MM.1S (cell line): ENCODE measurements at regions not wholly inside any gene's neighbourhood (a gene's known extent, or its start where the extent isn't known, plus 50 kb on each side); places are given as distances from the start of the nearest gene placed in this dataset.

Source experiments
- DNase-seq: peaks from one replicate; pipeline ENCODE4 v3.0.0-alpha.2; 2015
- H2AFZ ChIP-seq: fragments of 300-600 bp; sonication (generic); 2 replicates; pipeline ENCODE4 v1.6.0; 2016; ENCODE audit warnings: antibody characterized with exemption, low read length
- H3F3A ChIP-seq: fragments of 300-600 bp; sonication (generic); 2 replicates; pipeline ENCODE4 v1.6.1; 2016; ENCODE audit warnings: mild to moderate bottlenecking, antibody characterized with exemption, low read length, moderate library complexity, mixed read lengths; ENCODE audit not compliant: insufficient read depth
- H3K27ac ChIP-seq: fragments of 300-600 bp; sonication (generic); 2 replicates; pipeline ENCODE4 v1.5.1; 2016; ENCODE audit warnings: mild to moderate bottlenecking, low read length
- H3K27me3 ChIP-seq: fragments of 300-600 bp; sonication (generic); replicated peaks from 2 replicates; pipeline ENCODE4 v1.6.0; 2016; ENCODE audit warnings: low read length; ENCODE audit not compliant: insufficient read depth
- H3K36me3 ChIP-seq: fragments of 300-600 bp; sonication (generic); replicated peaks from 2 replicates; pipeline ENCODE4 v1.6.1; 2016; ENCODE audit warnings: mild to moderate bottlenecking, low read length, mixed read lengths; ENCODE audit not compliant: insufficient read depth
- H3K4me1 ChIP-seq: fragments of 300-600 bp; sonication (generic); 2 replicates; pipeline ENCODE4 v1.6.1; 2016; ENCODE audit warnings: low read length, mixed read lengths
- H3K4me2 ChIP-seq: fragments of 300-600 bp; sonication (generic); 2 replicates; pipeline ENCODE4 v1.6.0; 2016; ENCODE audit warnings: low read depth, low read length
- H3K4me3 ChIP-seq: fragments of 300-600 bp; sonication (generic); 2 replicates; pipeline ENCODE4 v1.5.1; 2016; ENCODE audit warnings: low read length, mixed read lengths
- H3K79me2 ChIP-seq: fragments of 300-600 bp; sonication (generic); 2 replicates; pipeline ENCODE4 v1.6.1; 2016; ENCODE audit warnings: mixed run types, low read length, mixed read lengths
- H3K9ac ChIP-seq: fragments of 300-600 bp; sonication (generic); 2 replicates; pipeline ENCODE4 v1.6.1; 2016; ENCODE audit warnings: low read length, mixed read lengths
- H3K9me2 ChIP-seq: fragments of 300-600 bp; sonication (generic); replicated peaks from 2 replicates; pipeline ENCODE4 v1.6.1; 2016; ENCODE audit warnings: mild to moderate bottlenecking, low read length, mixed read lengths; ENCODE audit not compliant: insufficient read depth
- H3K9me3 ChIP-seq: fragments of 300-600 bp; sonication (generic); replicated peaks from 2 replicates; pipeline ENCODE4 v1.6.1; 2016; ENCODE audit warnings: mild to moderate bottlenecking, low read length, mixed read lengths; ENCODE audit not compliant: insufficient read depth
- H4K20me1 ChIP-seq: fragments of 300-600 bp; sonication (generic); 2 replicates; pipeline ENCODE4 v1.6.1; 2016; ENCODE audit warnings: mild to moderate bottlenecking, low read length, moderate library complexity, mixed read lengths; ENCODE audit not compliant: insufficient read depth
- EZH2 ChIP-seq: fragments of 300-600 bp; sonication (generic); optimal IDR thresholded peaks from 2 replicates; pipeline ENCODE3; 2017; ENCODE audit warnings: low read depth, mild to moderate bottlenecking, antibody characterized with exemption, low read length, mixed read lengths
- EZH2phosphoT487 ChIP-seq: fragments of 300-600 bp; sonication (generic); IDR thresholded peaks from 2 replicates; pipeline ENCODE4 v1.6.1; 2018; ENCODE audit warnings: antibody characterized with exemption, low read length
- TF ChIP-seq, protein P1 (sequence below): fragments of 300-600 bp; sonication (generic); IDR thresholded peaks from 2 replicates; pipeline ENCODE4 v1.5.1; 2016; ENCODE audit warnings: antibody characterized with exemption, low read length, mixed read lengths

DNA sequence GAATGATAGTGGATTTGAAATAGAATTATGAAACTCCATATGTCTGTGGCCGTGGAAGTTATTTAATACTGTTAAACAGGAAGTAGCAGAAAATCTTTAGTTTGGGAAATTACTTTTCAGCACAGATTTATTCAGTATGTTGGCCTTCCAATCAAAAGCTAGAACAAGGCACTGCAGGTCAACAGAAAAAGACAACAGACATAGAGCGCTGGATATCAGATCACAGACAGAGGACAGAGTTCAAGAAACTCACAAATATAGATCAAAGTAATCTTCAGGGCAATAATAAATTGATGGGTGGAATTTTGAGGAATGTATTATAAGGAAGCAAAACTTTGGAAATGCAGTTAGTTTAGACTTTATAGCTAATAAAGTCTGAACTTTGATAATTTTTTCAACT, 159.5 kb upstream of the TMCO5A start:
- Histone ChIP-seq H4K20me1 (no peaks in the 10 kb centered on the region), H3K36me3 (no peaks in the 10 kb centered on the region), H3F3A (no peaks in the 10 kb centered on the region), H3K27ac (no peak overlapping the region), H3K27me3 (no peaks in the 10 kb centered on the region), H3K4me1 (no peaks in the 10 kb centered on the region), H3K4me2 (no peak overlapping the region), H2AFZ (no peak overlapping the region), H3K9ac (no peak overlapping the region), H3K79me2 (no peaks in the 10 kb centered on the region), H3K9me2 (no peaks in the 10 kb centered on the region), H3K9me3 (no peaks in the 10 kb centered on the region), H3K4me3 (no peak overlapping the region)
- TF ChIP-seq EZH2phosphoT487 (no peak), EZH2 (no peak)
- TF ChIP-seq, protein P1, sequence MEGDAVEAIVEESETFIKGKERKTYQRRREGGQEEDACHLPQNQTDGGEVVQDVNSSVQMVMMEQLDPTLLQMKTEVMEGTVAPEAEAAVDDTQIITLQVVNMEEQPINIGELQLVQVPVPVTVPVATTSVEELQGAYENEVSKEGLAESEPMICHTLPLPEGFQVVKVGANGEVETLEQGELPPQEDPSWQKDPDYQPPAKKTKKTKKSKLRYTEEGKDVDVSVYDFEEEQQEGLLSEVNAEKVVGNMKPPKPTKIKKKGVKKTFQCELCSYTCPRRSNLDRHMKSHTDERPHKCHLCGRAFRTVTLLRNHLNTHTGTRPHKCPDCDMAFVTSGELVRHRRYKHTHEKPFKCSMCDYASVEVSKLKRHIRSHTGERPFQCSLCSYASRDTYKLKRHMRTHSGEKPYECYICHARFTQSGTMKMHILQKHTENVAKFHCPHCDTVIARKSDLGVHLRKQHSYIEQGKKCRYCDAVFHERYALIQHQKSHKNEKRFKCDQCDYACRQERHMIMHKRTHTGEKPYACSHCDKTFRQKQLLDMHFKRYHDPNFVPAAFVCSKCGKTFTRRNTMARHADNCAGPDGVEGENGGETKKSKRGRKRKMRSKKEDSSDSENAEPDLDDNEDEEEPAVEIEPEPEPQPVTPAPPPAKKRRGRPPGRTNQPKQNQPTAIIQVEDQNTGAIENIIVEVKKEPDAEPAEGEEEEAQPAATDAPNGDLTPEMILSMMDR: no peak
- no peak for DNase-seq

DNA sequence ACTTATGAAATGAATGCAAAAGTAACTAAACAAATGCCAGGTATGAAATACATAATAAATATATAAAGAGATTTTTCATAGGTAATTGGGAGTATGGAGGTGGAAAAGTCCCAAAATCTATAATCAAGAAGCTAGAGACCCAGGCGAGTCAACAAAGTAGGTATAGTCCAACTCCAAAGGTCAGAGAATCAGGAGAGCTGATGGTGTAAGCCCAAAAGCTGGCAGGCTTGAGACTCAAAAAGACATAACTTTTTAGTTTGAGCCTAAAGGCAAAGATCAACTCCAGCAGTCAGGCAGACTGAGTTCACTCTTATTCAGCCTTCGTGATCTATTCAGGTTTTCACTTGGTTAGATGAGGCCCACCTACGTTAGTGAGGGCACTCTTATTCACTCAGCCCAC, 157.4 kb upstream of the TMCO5A start:
- Histone ChIP-seq H3K4me2 (no peak overlapping the region), H3K4me3 (no peak overlapping the region), H3K9me3 (no peaks in the 10 kb centered on the region), H2AFZ (no peak overlapping the region), H3K9ac (no peak overlapping the region), H3K36me3 (no peaks in the 10 kb centered on the region), H3K79me2 (no peaks in the 10 kb centered on the region), H4K20me1 (no peaks in the 10 kb centered on the region), H3K27me3 (no peaks in the 10 kb centered on the region), H3K9me2 (no peaks in the 10 kb centered on the region), H3K27ac (no peak overlapping the region), H3K4me1 (no peaks in the 10 kb centered on the region), H3F3A (no peaks in the 10 kb centered on the region)
- TF ChIP-seq EZH2 (no peak), EZH2phosphoT487 (no peak)
- TF ChIP-seq, protein P1: no peak
- no peak for DNase-seq

DNA sequence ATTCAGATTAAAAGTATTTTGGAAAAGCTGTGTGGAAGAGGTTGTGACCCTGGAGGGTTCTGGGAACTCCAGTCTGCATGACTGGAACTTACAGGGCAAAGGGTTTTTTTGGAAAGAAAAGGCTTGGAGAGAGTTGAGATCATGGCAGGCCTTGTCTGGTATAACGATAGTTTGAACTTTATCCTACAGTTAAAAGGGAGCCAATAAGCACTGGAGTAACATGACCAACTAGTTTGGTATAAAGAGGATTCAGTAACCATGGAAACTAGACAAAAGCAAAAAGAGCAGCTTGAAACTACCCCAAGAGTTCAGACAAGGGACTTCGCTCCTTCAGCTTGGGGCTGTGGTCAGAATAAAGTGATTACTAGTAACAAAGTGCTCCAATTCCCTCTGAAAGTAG, 151.2 kb upstream of the TMCO5A start:
- H3K4me3 ChIP-seq: no peak overlapping the region
- no peaks in the 10 kb centered on the region for H3K4me1 ChIP-seq
- no peaks in the 10 kb centered on the region for H3K9me3 ChIP-seq
- H3K4me2 ChIP-seq: no peak overlapping the region
- no peaks in the 10 kb centered on the region for H3F3A ChIP-seq
- H4K20me1 ChIP-seq: no peaks in the 10 kb centered on the region
- no peak overlapping the region for H3K27ac ChIP-seq
- TF ChIP-seq EZH2phosphoT487 (no peak), EZH2 (no peak)
- TF ChIP-seq, protein P1: no peak
- DNase-seq: no peak
- H3K79me2 ChIP-seq: no peaks in the 10 kb centered on the region
- H2AFZ ChIP-seq: no peak overlapping the region
- H3K27me3 ChIP-seq: no peaks in the 10 kb centered on the region
- no peaks in the 10 kb centered on the region for H3K9me2 ChIP-seq
- H3K9ac ChIP-seq: no peak overlapping the region
- H3K36me3 ChIP-seq: no peaks in the 10 kb centered on the region
